H9 (cell line): ENCODE measurements at regions not wholly inside any gene's neighbourhood (a gene's known extent, or its start where the extent isn't known, plus 50 kb on each side); places are given as distances from the start of the nearest gene placed in this dataset.
"Not testable (repeated sequence)": the region's sequence is repeated elsewhere in the genome, so short reads cannot be mapped to it uniquely, and the experiment has no call there.

Experiments used
- DNase-seq: peaks from one replicate; pipeline ENCODE4 v3.0.0-alpha.2; 2017
- H2AFZ ChIP-seq: one replicate; pipeline ENCODE4 v1.6.1; 2013; ENCODE audit warnings: mild to moderate bottlenecking, low read length, control low read depth, moderate library complexity
- H2AK5ac ChIP-seq: 2 replicates; pipeline ENCODE4 v1.6.1; 2013; ENCODE audit warnings: low read length, control low read depth, mixed read lengths; ENCODE audit not compliant: insufficient read length
- H2BK120ac ChIP-seq: one replicate; pipeline ENCODE4 v1.6.1; 2013; ENCODE audit warnings: low read depth, mild to moderate bottlenecking, low read length, control low read depth, inconsistent platforms; ENCODE audit not compliant: poor library complexity, severe bottlenecking
- H2BK12ac ChIP-seq: 2 replicates; pipeline ENCODE4 v1.6.1; 2013; ENCODE audit warnings: low read length, control low read depth, mixed read lengths, low read depth; ENCODE audit not compliant: insufficient read length
- H2BK15ac ChIP-seq: 2 replicates; pipeline ENCODE4 v1.6.1; 2013; ENCODE audit warnings: low read depth, low read length, control low read depth
- H2BK20ac ChIP-seq: one replicate; pipeline ENCODE4 v1.6.1; 2013; ENCODE audit warnings: low read depth, mild to moderate bottlenecking, low read length, control low read depth, inconsistent platforms; ENCODE audit not compliant: poor library complexity, severe bottlenecking
- H2BK5ac ChIP-seq: 2 replicates; pipeline ENCODE4 v1.6.1; 2013; ENCODE audit warnings: low read length, control low read depth, mixed read lengths; ENCODE audit not compliant: insufficient read length
- H3K14ac ChIP-seq: 2 replicates; pipeline ENCODE4 v1.6.1; 2013; ENCODE audit warnings: low read length, control low read depth; ENCODE audit not compliant: insufficient read depth
- H3K18ac ChIP-seq: 2 replicates; pipeline ENCODE4 v1.6.1; 2013; ENCODE audit warnings: low read depth, mild to moderate bottlenecking, mixed read lengths, low read length, control low read depth; ENCODE audit not compliant: insufficient read length
- H3K23ac ChIP-seq: 2 replicates; pipeline ENCODE4 v1.6.1; 2013; ENCODE audit warnings: low read length, control low read depth, mixed read lengths, low read depth; ENCODE audit not compliant: insufficient read length
- H3K23me2 ChIP-seq: 2 replicates; pipeline ENCODE4 v1.6.1; 2013; ENCODE audit warnings: low read depth, mild to moderate bottlenecking, mixed read lengths, low read length, control low read depth; ENCODE audit not compliant: insufficient read length, poor library complexity, severe bottlenecking
- H3K27ac ChIP-seq: 2 replicates; pipeline ENCODE4 v1.5.1; 2013; ENCODE audit warnings: low read length, control low read depth, mixed read lengths, low read depth; ENCODE audit not compliant: insufficient read length
- H3K27me3 ChIP-seq: 2 replicates; pipeline ENCODE4 v1.6.1; 2013; ENCODE audit warnings: low read length, control low read depth, inconsistent platforms; ENCODE audit not compliant: insufficient read depth
- H3K4ac ChIP-seq: 2 replicates; pipeline ENCODE4 v1.6.1; 2013; ENCODE audit warnings: low read depth, mild to moderate bottlenecking, control low read depth, inconsistent platforms, low read length, moderate library complexity
- H3K4me1 ChIP-seq: 2 replicates; pipeline ENCODE4 v1.6.1; 2013; ENCODE audit warnings: low read length, control low read depth, inconsistent platforms; ENCODE audit not compliant: insufficient read depth
- H3K4me2 ChIP-seq: 2 replicates; pipeline ENCODE4 v1.6.1; 2013; ENCODE audit warnings: low read length, control low read depth, mixed read lengths; ENCODE audit not compliant: insufficient read length, insufficient read depth
- H3K56ac ChIP-seq: 2 replicates; pipeline ENCODE4 v1.6.1; 2013; ENCODE audit warnings: low read depth, mild to moderate bottlenecking, mixed read lengths, low read length, control low read depth; ENCODE audit not compliant: insufficient read length
- H3K79me1 ChIP-seq: 2 replicates; pipeline ENCODE4 v1.6.1; 2013; ENCODE audit warnings: low read depth, mild to moderate bottlenecking, moderate library complexity, low read length, control low read depth, inconsistent platforms; ENCODE audit not compliant: insufficient read depth, poor library complexity, severe bottlenecking
- H3K79me2 ChIP-seq: 2 replicates; pipeline ENCODE4 v1.6.1; 2013; ENCODE audit warnings: low read length, control low read depth, inconsistent platforms; ENCODE audit not compliant: insufficient read depth
- H3K9ac ChIP-seq: 2 replicates; pipeline ENCODE4 v1.6.1; 2013; ENCODE audit warnings: low read length, control low read depth, mixed read lengths; ENCODE audit not compliant: insufficient read length; ENCODE audit errors: extremely low read depth
- H3K9me3 ChIP-seq: one replicate; pipeline ENCODE4 v1.6.1; 2013; ENCODE audit warnings: low read depth, low read length, inconsistent platforms; ENCODE audit not compliant: control insufficient read depth
- H3T11ph ChIP-seq: one replicate; pipeline ENCODE4 v1.6.1; 2013; ENCODE audit warnings: mild to moderate bottlenecking, low read length, control low read depth, inconsistent platforms
- H4K20me1 ChIP-seq: one replicate; pipeline ENCODE4 v1.6.1; 2013; ENCODE audit not compliant: control insufficient read depth, insufficient read length, insufficient read depth
- H4K5ac ChIP-seq: 2 replicates; pipeline ENCODE4 v1.6.1; 2013; ENCODE audit warnings: low read depth, mild to moderate bottlenecking, mixed read lengths, low read length, control low read depth; ENCODE audit not compliant: insufficient read length
- H4K8ac ChIP-seq: replicated peaks from 2 replicates; pipeline ENCODE4 v1.6.1; 2013; ENCODE audit warnings: low read length, control low read depth, mixed read lengths, low read depth; ENCODE audit not compliant: insufficient read length
- H4K91ac ChIP-seq: 2 replicates; pipeline ENCODE4 v1.6.1; 2013; ENCODE audit warnings: low read depth, mild to moderate bottlenecking, moderate library complexity, mixed read lengths, low read length, control low read depth; ENCODE audit not compliant: insufficient read length
- H3K27ac Mint-ChIP-seq, 3 experiments: 2 replicates in 2 of 3; 3 replicates in 1 of 3; pipeline ENCODE4 v1.8.0; 2020 to 2021; ENCODE audit warnings: mixed read lengths in 3 of 3, mild to moderate bottlenecking in 1 of 3, moderate library complexity in 1 of 3
- H3K27me3 Mint-ChIP-seq: 2 replicates; pipeline ENCODE4 v1.8.0; 2021; ENCODE audit warnings: low read depth, mild to moderate bottlenecking, moderate library complexity, mixed read lengths
- H3K36me3 Mint-ChIP-seq, 3 experiments: 2 replicates in 2 of 3; 3 replicates in 1 of 3; pipeline ENCODE4 v1.8.0; 2020 to 2021; ENCODE audit warnings: low read depth in 3 of 3, mixed read lengths in 3 of 3; ENCODE audit not compliant: insufficient read depth in 1 of 3
- H3K4me1 Mint-ChIP-seq, 2 experiments: 2 replicates each; pipeline ENCODE4 v1.8.0; 2020; ENCODE audit warnings: mixed read lengths in 2 of 2
- H3K4me3 Mint-ChIP-seq, 2 experiments: 2 replicates in 1 of 2; 3 replicates in 1 of 2; pipeline ENCODE4 v1.8.0; 2020 to 2021; ENCODE audit warnings: mild to moderate bottlenecking in 2 of 2, mixed read lengths in 2 of 2, moderate library complexity in 1 of 2
- H3K9me3 Mint-ChIP-seq, 2 experiments: 2 replicates in 1 of 2; 3 replicates in 1 of 2; pipeline ENCODE4 v1.8.0; 2020; ENCODE audit warnings: mild to moderate bottlenecking in 2 of 2, mixed read lengths in 2 of 2, moderate library complexity in 1 of 2
- WGBS: extraction: QIAGEN DNeasy Blood & Tissue Kit; methylation state at CpG from one replicate; pipeline ENCODE4 v1.1.7; 2013; ENCODE audit warnings: missing lambda C conversion rate, low lambda C conversion rate, mixed read lengths; ENCODE audit not compliant: insufficient read length; ENCODE audit errors: extremely low coverage; 5-methylcytosine and 5-hydroxymethylcytosine counted together

GRCh38 chr4:74505355-74505978 lies 60.5 kb downstream of the AREG start:
- not testable (repeated sequence) for H3K4me3 Mint-ChIP-seq, H3K9ac ChIP-seq, H2AFZ ChIP-seq, H4K91ac ChIP-seq, H2BK12ac ChIP-seq, H3K4me2 ChIP-seq, H2BK15ac ChIP-seq, H3K27ac ChIP-seq, H3K36me3 Mint-ChIP-seq, H3K56ac ChIP-seq, H3K23me2 ChIP-seq, H3T11ph ChIP-seq, H3K4me1 Mint-ChIP-seq, H4K5ac ChIP-seq, H3K4ac ChIP-seq, H3K79me1 ChIP-seq, H3K14ac ChIP-seq, H3K4me1 ChIP-seq, H3K27me3 ChIP-seq, H2BK120ac ChIP-seq, H3K79me2 ChIP-seq, H3K27ac Mint-ChIP-seq, H2AK5ac ChIP-seq, H2BK5ac ChIP-seq, H3K9me3 ChIP-seq, H2BK20ac ChIP-seq, H4K20me1 ChIP-seq, H3K23ac ChIP-seq, H3K27me3 Mint-ChIP-seq, H4K8ac ChIP-seq, H3K9me3 Mint-ChIP-seq
- DNase-seq, result peak; percentile 43
- H3K18ac ChIP-seq, result peak overlapping the region; percentile 70
- no CpG with 5 or more reads among the region's 5 CpGs for WGBS

- not testable (repeated sequence) for H3K79me2 ChIP-seq, H3K23me2 ChIP-seq, H3K4me3 Mint-ChIP-seq, H3K9ac ChIP-seq, H2BK5ac ChIP-seq, H3K27me3 Mint-ChIP-seq, H2BK12ac ChIP-seq, DNase-seq, H3K14ac ChIP-seq, H3K4ac ChIP-seq, H2BK120ac ChIP-seq, H3K18ac ChIP-seq, H3K4me1 ChIP-seq, H4K8ac ChIP-seq, H3K9me3 ChIP-seq, H3K36me3 Mint-ChIP-seq, H3K23ac ChIP-seq, H3K79me1 ChIP-seq, H3K56ac ChIP-seq, H2BK15ac ChIP-seq, H3K9me3 Mint-ChIP-seq, H3K27me3 ChIP-seq, H3K4me1 Mint-ChIP-seq, H2AFZ ChIP-seq, H3K4me2 ChIP-seq, H3T11ph ChIP-seq, H4K20me1 ChIP-seq, H3K27ac ChIP-seq, H4K91ac ChIP-seq, H4K5ac ChIP-seq, H2AK5ac ChIP-seq, H2BK20ac ChIP-seq
- H3K27ac Mint-ChIP-seq, result peak overlapping the region in 1 of 3 experiments; percentile 26; a peak in 1 of 7 replicates
- WGBS, result no CpG with 5 or more reads among the region's 3 CpGs
These were observed 64.4 kb downstream of the AREG start for GRCh38 chr4:74509363-74509762.
